AG10803 (cell line): ENCODE measurements at regions not wholly inside any gene's neighbourhood (a gene's known extent, or its start where the extent isn't known, plus 50 kb on each side); places are given as distances from the start of the nearest gene placed in this dataset.
"Not testable (repeated sequence)": the region's sequence is repeated elsewhere in the genome, so short reads cannot be mapped to it uniquely, and the experiment has no call there.

Source experiments
- DNase-seq: peaks from one replicate; pipeline ENCODE4 v3.0.0; 2010; ENCODE audit warnings: low read depth
- H3K4me3 ChIP-seq: 2 replicates; pipeline ENCODE4 v1.5.1; 2011; ENCODE audit warnings: mild to moderate bottlenecking, low read length, control low read depth
- TF ChIP-seq, protein P1 (sequence below): conservative IDR thresholded peaks from 2 replicates; pipeline ENCODE4 v1.5.1; 2011; ENCODE audit warnings: mild to moderate bottlenecking, low read length, control low read depth, inconsistent platforms

DNA sequence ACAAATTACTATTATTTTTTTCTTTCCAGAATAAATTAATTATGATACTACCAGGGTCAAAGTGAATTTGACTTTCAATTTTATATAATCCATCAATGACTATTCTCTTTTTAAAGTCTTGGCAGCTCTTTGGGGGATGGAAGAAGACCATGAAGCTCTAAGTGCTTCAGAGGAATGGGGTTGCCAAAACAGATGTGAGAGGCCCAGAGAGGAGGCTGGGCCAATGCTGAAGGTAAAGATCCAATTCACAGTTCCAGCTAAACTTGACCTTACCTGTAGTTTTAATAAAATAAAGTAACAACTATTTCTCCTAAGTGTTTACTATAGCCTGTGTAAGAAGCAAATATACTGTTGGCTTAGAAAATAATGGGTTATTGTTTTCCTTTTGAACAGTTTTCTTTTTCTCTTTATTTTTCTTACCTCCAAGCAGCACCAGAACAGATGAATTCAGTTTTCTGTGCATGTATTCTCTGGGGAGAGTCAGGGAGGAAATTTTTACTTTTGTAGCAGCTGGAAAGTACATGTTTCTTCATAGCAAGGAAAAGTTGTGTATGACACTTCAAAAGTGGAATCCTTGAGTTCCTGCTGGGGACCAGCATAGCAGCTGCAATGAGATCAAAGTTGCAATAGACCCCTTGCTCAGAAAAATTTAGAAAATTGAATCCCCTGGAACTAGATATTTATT lies 104.9 kb downstream of the CEP44 start:
- TF ChIP-seq, protein P1, sequence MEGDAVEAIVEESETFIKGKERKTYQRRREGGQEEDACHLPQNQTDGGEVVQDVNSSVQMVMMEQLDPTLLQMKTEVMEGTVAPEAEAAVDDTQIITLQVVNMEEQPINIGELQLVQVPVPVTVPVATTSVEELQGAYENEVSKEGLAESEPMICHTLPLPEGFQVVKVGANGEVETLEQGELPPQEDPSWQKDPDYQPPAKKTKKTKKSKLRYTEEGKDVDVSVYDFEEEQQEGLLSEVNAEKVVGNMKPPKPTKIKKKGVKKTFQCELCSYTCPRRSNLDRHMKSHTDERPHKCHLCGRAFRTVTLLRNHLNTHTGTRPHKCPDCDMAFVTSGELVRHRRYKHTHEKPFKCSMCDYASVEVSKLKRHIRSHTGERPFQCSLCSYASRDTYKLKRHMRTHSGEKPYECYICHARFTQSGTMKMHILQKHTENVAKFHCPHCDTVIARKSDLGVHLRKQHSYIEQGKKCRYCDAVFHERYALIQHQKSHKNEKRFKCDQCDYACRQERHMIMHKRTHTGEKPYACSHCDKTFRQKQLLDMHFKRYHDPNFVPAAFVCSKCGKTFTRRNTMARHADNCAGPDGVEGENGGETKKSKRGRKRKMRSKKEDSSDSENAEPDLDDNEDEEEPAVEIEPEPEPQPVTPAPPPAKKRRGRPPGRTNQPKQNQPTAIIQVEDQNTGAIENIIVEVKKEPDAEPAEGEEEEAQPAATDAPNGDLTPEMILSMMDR: no peak
- DNase-seq: no peak
- no peak overlapping the region for H3K4me3 ChIP-seq

DNA sequence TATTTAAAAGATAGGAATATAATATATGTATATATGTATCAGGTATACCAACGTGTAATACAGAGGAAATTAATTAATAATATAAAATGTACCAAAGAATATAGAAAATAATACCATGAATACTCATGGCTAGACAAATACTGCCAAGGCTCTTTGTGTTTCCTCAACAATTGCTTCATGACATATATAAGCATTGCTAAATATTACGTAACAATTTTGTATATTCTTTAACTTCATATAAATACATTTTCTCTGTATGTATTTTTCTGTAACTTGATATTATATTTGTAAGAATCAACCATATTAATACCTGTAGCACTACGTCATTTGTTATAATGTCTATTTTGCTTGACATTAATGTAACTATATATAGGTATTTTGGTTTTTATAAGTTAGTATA lies 104.0 kb downstream of the CEP44 start:
- H3K4me3 ChIP-seq: no peak overlapping the region
- TF ChIP-seq, protein P1: no peak
- DNase-seq: no peak

DNA sequence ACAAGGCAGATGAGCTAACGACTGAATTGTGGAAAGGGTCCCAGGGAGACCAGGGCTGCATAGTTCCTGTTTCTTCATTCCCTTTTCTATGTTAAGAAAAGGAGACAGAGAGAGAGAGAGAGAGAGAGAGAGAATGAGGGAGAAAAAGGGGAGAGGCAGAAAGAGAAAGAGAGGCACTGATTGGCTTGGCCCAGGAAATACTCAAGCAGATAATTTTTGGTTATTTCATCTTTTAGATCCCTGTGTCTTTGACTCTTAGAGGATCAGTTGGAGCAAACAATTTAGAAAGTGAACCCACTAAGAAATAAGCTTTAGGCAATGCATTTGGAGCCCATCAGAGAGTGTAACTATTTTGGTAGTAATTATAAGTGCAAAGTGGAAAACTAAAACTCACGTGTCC lies 103.4 kb downstream of the CEP44 start:
- TF ChIP-seq, protein P1: no peak
- DNase-seq: no peak
- H3K4me3 ChIP-seq: no peak overlapping the region

DNA sequence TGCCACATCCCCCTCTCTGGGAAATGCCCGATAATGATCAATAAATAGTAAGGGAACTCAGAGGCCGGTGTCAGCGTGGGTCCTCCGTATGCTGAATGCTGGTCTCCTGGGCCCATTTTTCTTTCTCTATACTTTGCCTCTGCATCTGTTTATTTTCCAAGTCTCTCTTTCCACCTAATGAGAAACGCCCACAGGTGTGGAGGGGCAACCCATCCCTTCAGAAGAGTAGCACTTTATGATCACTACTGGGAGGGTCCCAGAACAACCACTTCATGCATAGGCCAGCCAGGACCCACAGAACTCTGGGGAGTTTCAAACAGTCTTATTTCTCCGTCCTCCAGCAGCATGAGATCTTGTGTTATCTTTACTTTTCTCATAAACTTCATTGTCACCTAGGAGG lies 100.1 kb downstream of the CEP44 start:
- TF ChIP-seq, protein P1: no peak
- no peak overlapping the region for H3K4me3 ChIP-seq
- no peak for DNase-seq

DNA sequence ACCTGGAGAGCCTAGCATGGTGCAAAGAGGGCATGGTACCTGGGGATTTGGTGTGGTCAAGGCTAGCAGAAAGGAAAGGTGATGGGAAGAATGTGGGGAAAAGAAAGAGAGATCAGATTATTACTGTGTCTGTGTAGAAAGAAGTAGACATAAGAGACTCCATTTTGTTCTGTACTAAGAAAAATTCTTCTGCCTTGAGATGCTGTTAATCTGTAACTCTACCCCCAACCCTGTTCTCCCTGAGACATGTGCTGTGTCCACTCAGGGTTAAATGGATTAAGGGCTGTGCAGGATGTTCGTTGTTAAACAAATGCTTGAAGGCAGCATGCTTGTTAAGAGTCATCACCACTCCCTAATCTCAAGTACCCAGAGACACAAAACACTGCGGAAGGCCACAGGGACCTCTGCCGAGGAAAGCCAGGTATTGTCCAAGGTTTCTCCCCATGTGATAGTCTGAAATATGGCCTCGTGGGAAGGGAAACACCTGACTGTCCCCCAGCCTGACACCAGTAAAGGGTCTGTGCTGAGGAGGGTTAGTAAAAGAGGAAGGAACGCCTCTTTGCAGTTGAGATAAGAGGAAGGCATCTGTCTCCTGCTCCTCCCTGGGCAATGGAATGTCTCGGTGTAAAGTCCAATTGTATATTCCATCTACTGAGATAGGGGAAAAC lies 99.4 kb downstream of the CEP44 start:
- not testable (repeated sequence) for H3K4me3 ChIP-seq

More for the DNA sequence above, 99.4 kb downstream of the CEP44 start:
- DNase-seq: not testable (repeated sequence)
